Colon (tissue), 2 donors: ENCODE measurements at regions not wholly inside any gene's neighbourhood (a gene's known extent, or its start where the extent isn't known, plus 50 kb on each side); places are given as distances from the start of the nearest gene placed in this dataset.

ENCODE experiments used
- FAIRE-seq: peaks from 2 replicates; lab custom pipeline; 2012; peaks lifted over from hg19 to GRCh38; lab: Jason Lieb, UNC
- donor health status: control.
- donor health status: control.

GRCh38 chr7:12941512-12941911 lies 254.1 kb downstream of the ARL4A start:
- peak; percentile 36 for FAIRE-seq

- FAIRE-seq, result peak; percentile 82
These were observed 255.2 kb downstream of the ARL4A start for GRCh38 chr7:12942609-12943008.

GRCh38 chr7:12943781-12944180 lies 256.3 kb downstream of the ARL4A start:
- no peak for FAIRE-seq

GRCh38 chr7:12945901-12946300 lies 258.5 kb downstream of the ARL4A start:
- no peak for FAIRE-seq

GRCh38 chr7:12947465-12947864 lies 260.0 kb downstream of the ARL4A start:
- no peak for FAIRE-seq

GRCh38 chr7:12949060-12949931 lies 261.9 kb downstream of the ARL4A start:
- FAIRE-seq, result no peak

- no peak for FAIRE-seq
These were observed 264.0 kb downstream of the ARL4A start for GRCh38 chr7:12951397-12951801.

GRCh38 chr7:12954380-12955033 lies 267.1 kb downstream of the ARL4A start:
- FAIRE-seq, result no peak

GRCh38 chr7:12957487-12957886 lies 270.1 kb downstream of the ARL4A start:
- FAIRE-seq, result no peak

GRCh38 chr7:12961910-12962480 lies 274.6 kb downstream of the ARL4A start:
- no peak for FAIRE-seq

GRCh38 chr7:12963435-12963834 lies 276.0 kb downstream of the ARL4A start:
- FAIRE-seq, result no peak

GRCh38 chr7:12964836-12965235 lies 277.4 kb downstream of the ARL4A start:
- no peak for FAIRE-seq

GRCh38 chr7:12965767-12966166 lies 278.3 kb downstream of the ARL4A start:
- FAIRE-seq, result no peak

- FAIRE-seq, result no peak
These were observed 279.9 kb downstream of the ARL4A start for GRCh38 chr7:12967322-12967721.

- FAIRE-seq, result no peak
These were observed 281.5 kb downstream of the ARL4A start for GRCh38 chr7:12968836-12969422.

- no peak for FAIRE-seq
These were observed 283.2 kb downstream of the ARL4A start for GRCh38 chr7:12970626-12971025.

- FAIRE-seq, result no peak
These were observed 287.2 kb downstream of the ARL4A start for GRCh38 chr7:12974451-12975166.

GRCh38 chr7:12975412-12975811 lies 288.0 kb downstream of the ARL4A start:
- FAIRE-seq, result no peak

GRCh38 chr7:12979181-12979580 lies 291.7 kb downstream of the ARL4A start:
- FAIRE-seq, result no peak

- no peak for FAIRE-seq
These were observed 294.7 kb downstream of the ARL4A start for GRCh38 chr7:12982178-12982577.

GRCh38 chr7:12984117-12984516 lies 296.7 kb downstream of the ARL4A start:
- FAIRE-seq, result no peak

GRCh38 chr7:12985228-12985627 lies 297.8 kb downstream of the ARL4A start:
- FAIRE-seq, result no peak
